Fibroblast of the aortic adventitia (primary cell): ENCODE measurements at regions not wholly inside any gene's neighbourhood (a gene's known extent, or its start where the extent isn't known, plus 50 kb on each side); places are given as distances from the start of the nearest gene placed in this dataset.

Experiments
- DNase-seq: peaks from one replicate; pipeline ENCODE4 v3.0.0-alpha.2; 2010; ENCODE audit warnings: low read depth
- H3K4me3 ChIP-seq: 2 replicates; pipeline ENCODE4 v1.5.1; 2011; ENCODE audit warnings: low read depth, mild to moderate bottlenecking, control low read depth, low read length, moderate library complexity
- CTCF ChIP-seq: IDR thresholded peaks from 2 replicates; pipeline ENCODE4 v1.5.1; 2011; ENCODE audit warnings: mild to moderate bottlenecking, low read length, control low read depth, inconsistent platforms; ENCODE audit not compliant: insufficient read depth

GRCh38 chr4:140809676-140810075 is 53.5 kb upstream of the TBC1D9 start:
- no peak for TF ChIP-seq CTCF

GRCh38 chr4:140808256-140808655 is 52.1 kb upstream of the TBC1D9 start:
- DNase-seq = no peak
- no peak overlapping the region for H3K4me3 ChIP-seq
- no peak for TF ChIP-seq CTCF

More at GRCh38 chr4:140809676-140810075, 53.5 kb upstream of the TBC1D9 start:
- no peak for DNase-seq
- H3K4me3 ChIP-seq = no peak overlapping the region

GRCh38 chr4:140807491-140808252 is 51.5 kb upstream of the TBC1D9 start:
- peak; percentile 48 for DNase-seq
- H3K4me3 ChIP-seq = no peak overlapping the region
- TF ChIP-seq CTCF = no peak

GRCh38 chr4:140806163-140806562 is 50.0 kb upstream of the TBC1D9 start:
- H3K4me3 ChIP-seq = no peak overlapping the region
- no peak for TF ChIP-seq CTCF

More at GRCh38 chr4:140806163-140806562, 50.0 kb upstream of the TBC1D9 start:
- no peak for DNase-seq
